ENCODE measurements at regions not wholly inside any gene's neighbourhood (a gene's known extent, or its start where the extent isn't known, plus 50 kb on each side); places are given as distances from the start of the nearest gene placed in this dataset.

- H3K4me3 ChIP-seq: no peak overlapping the region
- H3K36me3 ChIP-seq: no peaks in the 10 kb centered on the region
- no peak for DNase-seq (ENCODE audit: low read depth in 1 of 2, low spot score in 2 of 2)
- H3K27me3 ChIP-seq (replicated peaks): no peaks in the 10 kb centered on the region
- H3K27ac ChIP-seq: no peak overlapping the region
- no peaks in the 10 kb centered on the region for H3K4me1 ChIP-seq (replicated peaks)
- H3K9me3 ChIP-seq (replicated peaks): no peaks in the 10 kb centered on the region; the same call in 1 of the 2 replicates
Observed at GRCh38 chr1:90144820-90145219, 149.9 kb downstream of the ZNF326 start.

GRCh38 chr1:90143591-90143990 is 148.7 kb downstream of the ZNF326 start:
- H3K4me1 ChIP-seq (replicated peaks): no peaks in the 10 kb centered on the region
- no peaks in the 10 kb centered on the region for H3K27me3 ChIP-seq (replicated peaks)
- H3K4me3 ChIP-seq: no peak overlapping the region
- H3K36me3 ChIP-seq: no peaks in the 10 kb centered on the region
- no peak for DNase-seq (ENCODE audit: low read depth in 1 of 2, low spot score in 2 of 2)
- no peak overlapping the region for H3K27ac ChIP-seq
- no peaks in the 10 kb centered on the region; the same call in 1 of the 2 replicates for H3K9me3 ChIP-seq (replicated peaks)

DNA sequence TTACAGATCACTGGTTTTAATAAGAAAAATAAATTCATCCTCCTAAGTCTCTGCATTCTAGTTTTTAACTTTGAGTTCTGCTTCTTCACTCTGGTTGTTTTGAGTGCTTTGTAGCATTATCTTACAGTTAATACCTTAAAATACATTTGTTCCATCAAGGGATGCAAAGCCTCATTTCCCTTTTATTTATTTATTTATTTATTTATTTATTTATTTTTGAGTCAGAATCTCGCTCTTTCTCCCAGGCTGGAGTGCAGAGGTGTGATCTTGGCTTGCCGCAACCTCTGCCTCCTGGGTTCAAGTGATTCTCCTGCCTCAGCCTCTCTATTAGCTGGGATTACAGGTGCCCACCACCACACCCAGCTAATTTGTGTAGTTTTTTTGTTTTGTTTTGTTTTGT is 147.8 kb downstream of the ZNF326 start:
- no peaks in the 10 kb centered on the region for H3K36me3 ChIP-seq
- no peaks in the 10 kb centered on the region for H3K4me1 ChIP-seq (replicated peaks)
- H3K9me3 ChIP-seq (replicated peaks): no peaks in the 10 kb centered on the region; the same call in 1 of the 2 replicates
- no peak for DNase-seq (ENCODE audit: low read depth in 1 of 2, low spot score in 2 of 2)
- no peak overlapping the region for H3K4me3 ChIP-seq
- H3K27me3 ChIP-seq (replicated peaks): no peaks in the 10 kb centered on the region
- H3K27ac ChIP-seq: no peak overlapping the region

DNA sequence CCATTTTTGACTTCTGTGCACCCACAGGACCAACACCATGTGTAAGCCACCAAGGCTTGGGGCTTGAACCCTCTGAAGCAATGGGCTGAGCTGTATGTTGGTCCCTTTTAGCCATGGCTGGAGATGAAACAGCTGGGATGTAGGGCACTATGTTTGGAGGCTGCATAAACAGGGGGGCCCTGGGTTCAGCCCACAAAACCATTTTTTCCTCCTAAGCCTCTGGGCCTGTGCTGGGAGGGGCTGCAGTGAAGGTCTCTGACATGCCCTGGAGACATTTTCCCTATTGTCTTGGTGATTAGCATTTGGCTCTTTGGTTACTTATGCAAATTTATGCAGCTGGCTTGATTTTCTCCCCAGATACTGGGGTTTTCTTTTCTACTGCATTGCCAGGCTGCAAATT is 144.9 kb downstream of the ZNF326 start:
- no peak for DNase-seq (ENCODE audit: low read depth in 1 of 2, low spot score in 2 of 2)
- no peaks in the 10 kb centered on the region for H3K36me3 ChIP-seq

DNA sequence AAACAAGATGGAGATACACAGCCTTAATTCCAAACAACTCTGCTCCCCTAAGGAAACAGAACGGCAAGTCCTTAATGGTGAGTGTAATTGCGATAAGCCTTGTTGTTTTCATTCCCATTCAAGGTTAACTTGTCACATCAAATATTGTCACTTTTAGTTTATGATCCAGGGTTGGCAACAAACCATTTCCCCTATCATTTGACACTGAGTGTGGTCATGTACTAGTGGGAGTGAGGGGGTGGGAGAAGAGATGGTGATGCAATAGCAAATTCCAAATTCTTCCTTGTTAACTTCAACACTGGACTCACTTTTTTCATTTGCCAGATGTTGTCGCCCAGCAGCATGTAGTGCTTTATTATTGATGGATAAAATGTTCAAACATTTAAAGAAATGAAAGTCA is 140.4 kb downstream of the ZNF326 start:
- Histone ChIP-seq H3K4me3 (no peak overlapping the region), H3K9me3 (replicated peaks) (no peaks in the 10 kb centered on the region; the same call in 1 of the 2 replicates), H3K27ac (no peak overlapping the region), H3K4me1 (replicated peaks) (no peaks in the 10 kb centered on the region), H3K36me3 (no peaks in the 10 kb centered on the region), H3K27me3 (replicated peaks) (no peaks in the 10 kb centered on the region)
- no peak for DNase-seq (ENCODE audit: low read depth in 1 of 2, low spot score in 2 of 2)

More for the DNA sequence above, 144.9 kb downstream of the ZNF326 start:
- H3K9me3 ChIP-seq (replicated peaks): no peaks in the 10 kb centered on the region; the same call in 1 of the 2 replicates
- H3K4me3 ChIP-seq: no peak overlapping the region
- no peaks in the 10 kb centered on the region for H3K27me3 ChIP-seq (replicated peaks)
- H3K27ac ChIP-seq: no peak overlapping the region
- H3K4me1 ChIP-seq (replicated peaks): no peaks in the 10 kb centered on the region

DNA sequence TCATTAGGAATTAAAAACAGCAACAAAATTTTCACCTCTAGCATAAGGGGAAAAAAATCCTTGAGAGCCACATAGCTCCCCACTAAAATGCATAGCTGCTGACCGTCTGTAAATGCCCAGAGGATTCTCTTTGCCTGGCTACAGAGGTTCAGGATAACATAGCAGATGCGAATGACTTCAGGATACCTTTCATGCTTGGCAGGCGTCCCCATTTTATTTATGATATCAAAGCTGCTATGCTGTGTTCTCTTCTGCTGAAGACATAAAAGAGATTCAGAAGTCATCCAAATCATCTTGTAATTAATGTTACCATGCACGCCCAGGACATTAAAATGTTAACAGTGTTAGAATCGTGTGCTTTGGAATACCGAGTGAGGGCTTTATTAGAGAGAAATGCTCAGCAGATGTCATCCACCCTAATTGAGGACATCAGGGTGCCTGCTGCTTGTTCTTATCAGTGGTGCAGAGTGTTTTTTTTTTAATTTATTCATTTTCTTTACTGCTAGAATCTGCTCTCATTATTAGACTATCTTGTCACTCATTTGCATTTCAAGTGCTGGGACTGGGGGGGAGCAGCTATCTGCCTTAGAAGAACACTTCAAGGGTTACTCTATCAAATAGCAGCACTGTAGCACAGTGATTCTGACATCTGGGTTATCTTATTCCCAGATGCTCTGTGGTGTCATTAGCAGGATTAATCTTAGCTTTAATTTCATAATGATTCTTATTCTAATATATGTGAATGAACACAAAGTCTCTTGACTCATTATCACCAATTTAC is 139.5 kb downstream of the ZNF326 start:
- H3K4me3 ChIP-seq: no peak overlapping the region
- DNase-seq (ENCODE audit: low read depth in 1 of 2, low spot score in 2 of 2): no peak
- H3K4me1 ChIP-seq (replicated peaks): no peaks in the 10 kb centered on the region
- no peak overlapping the region for H3K27ac ChIP-seq
- H3K9me3 ChIP-seq (replicated peaks): no peaks in the 10 kb centered on the region
- peaks cover 7% of the 10 kb centered on the region for H3K27me3 ChIP-seq (replicated peaks)
- H3K36me3 ChIP-seq: no peaks in the 10 kb centered on the region

- Histone ChIP-seq H3K36me3 (no peaks in the 10 kb centered on the region), H3K4me1 (replicated peaks) (no peaks in the 10 kb centered on the region), H3K27ac (no peak overlapping the region), H3K4me3 (no peak overlapping the region), H3K27me3 (replicated peaks) (peaks cover 9% of the 10 kb centered on the region), H3K9me3 (replicated peaks) (no peaks in the 10 kb centered on the region)
- DNase-seq (ENCODE audit: low read depth in 1 of 2, low spot score in 2 of 2): peak in 1 of 2 experiments; percentile 15
Observed at GRCh38 chr1:90133133-90133532, 138.2 kb downstream of the ZNF326 start.

DNA sequence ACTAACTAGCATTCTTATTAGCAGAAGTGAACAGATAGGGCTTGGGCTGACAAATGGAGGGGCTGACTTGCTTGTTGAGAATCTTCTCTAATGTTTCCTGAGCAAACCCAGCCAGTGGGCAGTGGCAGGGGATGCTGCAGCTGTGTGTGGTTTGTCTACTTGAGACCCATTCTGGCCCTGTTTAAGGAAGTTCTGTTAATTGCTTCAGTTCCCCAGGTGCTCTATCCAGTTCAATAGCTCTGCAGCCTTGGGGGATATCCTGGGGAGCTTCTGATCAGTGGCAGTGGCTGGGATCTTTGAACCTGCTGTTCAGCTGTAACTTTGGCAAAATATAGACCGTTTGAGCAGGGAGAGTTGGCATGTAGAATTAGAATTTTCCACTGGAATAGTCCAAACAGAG is 137.4 kb downstream of the ZNF326 start:
- H3K36me3 ChIP-seq: no peaks in the 10 kb centered on the region
- no peak for DNase-seq (ENCODE audit: low read depth in 1 of 2, low spot score in 2 of 2)
- H3K27ac ChIP-seq: no peak overlapping the region
- no peaks in the 10 kb centered on the region for H3K4me1 ChIP-seq (replicated peaks)
- no peaks in the 10 kb centered on the region for H3K9me3 ChIP-seq (replicated peaks)
- no peak overlapping the region for H3K4me3 ChIP-seq
- peaks cover 13% of the 10 kb centered on the region for H3K27me3 ChIP-seq (replicated peaks)

- Histone ChIP-seq H3K4me3 (no peak overlapping the region), H3K9me3 (replicated peaks) (no peaks in the 10 kb centered on the region), H3K4me1 (replicated peaks) (no peaks in the 10 kb centered on the region), H3K27ac (no peak overlapping the region), H3K36me3 (no peaks in the 10 kb centered on the region), H3K27me3 (replicated peaks) (peaks cover 16% of the 10 kb centered on the region)
- DNase-seq (ENCODE audit: low read depth in 1 of 2, low spot score in 2 of 2): no peak
Observed at GRCh38 chr1:90127288-90127953, 132.5 kb downstream of the ZNF326 start.

DNA sequence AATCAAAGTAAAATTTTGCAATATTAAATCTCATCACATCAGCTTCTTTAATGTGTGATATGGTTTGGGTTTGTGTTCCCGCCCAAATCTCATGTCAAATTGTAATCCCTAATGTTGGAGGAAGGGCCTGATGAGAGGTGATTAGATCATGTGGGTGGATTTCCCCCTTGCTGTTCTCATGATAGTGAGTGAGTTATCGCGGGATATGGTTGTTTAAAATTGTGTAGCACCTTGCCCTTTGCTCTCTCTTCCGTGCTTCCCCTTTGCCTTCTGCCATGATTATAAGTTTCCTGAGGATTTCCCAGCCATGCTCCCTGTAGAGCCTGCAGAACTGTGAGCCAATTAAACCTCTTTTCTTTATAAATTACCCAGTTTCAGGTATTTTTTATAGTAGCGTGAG is 131.9 kb downstream of the ZNF326 start:
- H3K27me3 ChIP-seq (replicated peaks): peaks cover 16% of the 10 kb centered on the region
- no peak overlapping the region for H3K4me3 ChIP-seq
- H3K27ac ChIP-seq: no peak overlapping the region
- H3K4me1 ChIP-seq (replicated peaks): no peaks in the 10 kb centered on the region
- no peaks in the 10 kb centered on the region for H3K9me3 ChIP-seq (replicated peaks)
- no peaks in the 10 kb centered on the region for H3K36me3 ChIP-seq
- DNase-seq (ENCODE audit: low read depth in 1 of 2, low spot score in 2 of 2): no peak

GRCh38 chr1:90122654-90123340 is 127.9 kb downstream of the ZNF326 start:
- H3K27me3 ChIP-seq (replicated peaks): peaks cover 9% of the 10 kb centered on the region; the same call in 1 of the 2 replicates
- H3K36me3 ChIP-seq: no peaks in the 10 kb centered on the region
- H3K4me1 ChIP-seq (replicated peaks): no peaks in the 10 kb centered on the region
- H3K27ac ChIP-seq: no peak overlapping the region
- H3K4me3 ChIP-seq: no peak overlapping the region
- H3K9me3 ChIP-seq (replicated peaks): no peaks in the 10 kb centered on the region
- no peak for DNase-seq (ENCODE audit: low read depth in 1 of 2, low spot score in 2 of 2)

DNA sequence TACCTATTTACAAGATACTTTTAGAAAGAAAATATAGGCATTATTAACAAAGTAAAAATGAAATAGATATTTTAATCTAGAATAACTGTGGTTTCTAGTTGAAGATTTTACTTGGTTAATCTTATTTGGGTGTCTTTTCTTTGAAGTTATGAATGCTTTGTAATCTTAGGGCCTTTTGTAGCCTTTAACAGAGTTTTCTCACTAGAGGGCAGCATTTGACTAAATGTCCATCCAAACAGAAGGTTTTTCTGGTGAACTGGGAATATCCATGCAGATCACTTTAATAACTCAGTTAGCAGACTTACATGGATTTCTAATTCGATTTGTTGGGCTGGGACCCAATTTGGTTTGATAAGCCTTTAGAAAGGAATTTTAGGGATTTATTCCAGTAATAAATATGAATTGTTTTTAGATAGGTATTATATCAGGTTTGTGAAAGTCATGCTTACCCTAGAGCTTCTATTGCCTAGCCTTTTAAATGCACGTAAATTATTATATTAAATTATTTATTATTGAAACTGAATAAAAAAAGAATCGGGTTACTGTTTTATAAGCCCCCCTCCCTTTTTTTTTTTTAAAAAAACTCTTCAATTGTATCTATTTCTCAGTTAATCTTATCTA is 119.7 kb downstream of the ZNF326 start:
- H3K9me3 ChIP-seq (replicated peaks): no peaks in the 10 kb centered on the region
- peak in 1 of 2 experiments; percentile 30 for DNase-seq (ENCODE audit: low read depth in 1 of 2, low spot score in 2 of 2)
- no peak overlapping the region for H3K27ac ChIP-seq

GRCh38 chr1:90107990-90108389 is 113.1 kb downstream of the ZNF326 start:
- H3K27me3 ChIP-seq (replicated peaks): peaks cover 15% of the 10 kb centered on the region
- no peak for DNase-seq (ENCODE audit: low read depth in 1 of 2, low spot score in 2 of 2)

More for the DNA sequence above, 119.7 kb downstream of the ZNF326 start:
- Histone ChIP-seq H3K4me3 (no peak overlapping the region), H3K36me3 (no peaks in the 10 kb centered on the region), H3K27me3 (replicated peaks) (peaks cover 13% of the 10 kb centered on the region; the same call in 1 of the 2 replicates), H3K4me1 (replicated peaks) (no peaks in the 10 kb centered on the region)

More at GRCh38 chr1:90107990-90108389, 113.1 kb downstream of the ZNF326 start:
- Histone ChIP-seq H3K36me3 (no peaks in the 10 kb centered on the region), H3K4me3 (no peak overlapping the region), H3K9me3 (replicated peaks) (no peaks in the 10 kb centered on the region), H3K4me1 (replicated peaks) (no peaks in the 10 kb centered on the region), H3K27ac (no peak overlapping the region)

Data from SJSA1 (cell line).